OCI-LY1 (cell line): ENCODE measurements at regions not wholly inside any gene's neighbourhood (a gene's known extent, or its start where the extent isn't known, plus 50 kb on each side); places are given as distances from the start of the nearest gene placed in this dataset.

Experiments used
- H2AFZ ChIP-seq: fragments of 200-600 bp; sonication (generic), shearing (Covaris generic); 2 replicates; pipeline ENCODE4 v1.6.0; 2014; ENCODE audit warnings: antibody characterized with exemption, mild to moderate bottlenecking, low read length
- H3F3A ChIP-seq: fragments of 200-600 bp; sonication (generic), shearing (Covaris generic); 2 replicates; pipeline ENCODE4 v1.6.0; 2014; ENCODE audit warnings: mild to moderate bottlenecking, antibody characterized with exemption, low read length, moderate library complexity; ENCODE audit not compliant: insufficient read depth
- H3K27ac ChIP-seq: fragments of 200-600 bp; sonication (generic); 2 replicates; pipeline ENCODE4 v1.5.1; 2014; ENCODE audit warnings: low read length, mixed run types, mild to moderate bottlenecking, low read depth; ENCODE audit not compliant: poor library complexity, severe bottlenecking
- H3K27me3 ChIP-seq: fragments of 200-600 bp; sonication (generic); 2 replicates; pipeline ENCODE4 v1.6.0; 2014; ENCODE audit warnings: antibody characterized with exemption, mild to moderate bottlenecking, low read length, moderate library complexity; ENCODE audit not compliant: insufficient read depth
- H3K36me3 ChIP-seq: fragments of 200-600 bp; sonication (generic); 2 replicates; pipeline ENCODE4 v1.6.1; 2014; ENCODE audit warnings: mild to moderate bottlenecking, antibody characterized with exemption, low read length, moderate library complexity, mixed read lengths; ENCODE audit not compliant: insufficient read depth
- H3K4me1 ChIP-seq: fragments of 200-600 bp; sonication (generic); 2 replicates; pipeline ENCODE4 v1.5.1; 2014; ENCODE audit warnings: mild to moderate bottlenecking, low read length, moderate library complexity; ENCODE audit not compliant: insufficient read depth, severe bottlenecking
- H3K4me2 ChIP-seq: fragments of 200-600 bp; sonication (generic), shearing (Covaris generic); 2 replicates; pipeline ENCODE4 v1.6.1; 2014; ENCODE audit warnings: low read length
- H3K4me3 ChIP-seq: fragments of 200-600 bp; sonication (generic); 2 replicates; pipeline ENCODE4 v1.5.1; 2014; ENCODE audit warnings: low read length, low read depth, mild to moderate bottlenecking, mixed read lengths; ENCODE audit not compliant: poor library complexity, severe bottlenecking
- H3K79me2 ChIP-seq: fragments of 200-600 bp; shearing (Covaris generic); 2 replicates; pipeline ENCODE4 v1.6.1; 2016; ENCODE audit warnings: mixed run types, low read length, mixed read lengths; ENCODE audit not compliant: insufficient read depth
- H3K9ac ChIP-seq: fragments of 200-600 bp; sonication (generic), shearing (Covaris generic); 2 replicates; pipeline ENCODE4 v1.6.1; 2014; ENCODE audit warnings: mild to moderate bottlenecking, low read length, mixed read lengths
- H3K9me2 ChIP-seq: fragments of 200-600 bp; sonication (generic), shearing (Covaris generic); 2 replicates; pipeline ENCODE4 v1.6.1; 2014; ENCODE audit warnings: low read depth, mild to moderate bottlenecking, low read length, mixed read lengths
- H3K9me3 ChIP-seq: fragments of 200-600 bp; shearing (Covaris generic); 2 replicates; pipeline ENCODE4 v1.6.1; 2014; ENCODE audit warnings: low read length, mixed read lengths
- H4K20me1 ChIP-seq: fragments of 200-600 bp; sonication (generic), shearing (Covaris generic); 2 replicates; pipeline ENCODE4 v1.6.0; 2016; ENCODE audit warnings: mild to moderate bottlenecking, low read length; ENCODE audit not compliant: insufficient read depth
- CTCF ChIP-seq: fragments of 200-600 bp; sonication (generic), shearing (Covaris generic); IDR thresholded peaks from 2 replicates; pipeline ENCODE4 v1.5.1; 2017; ENCODE audit warnings: mild to moderate bottlenecking, antibody characterized with exemption, low read length, moderate library complexity, mixed read lengths
- EZH2 ChIP-seq: fragments of 200-600 bp; sonication (generic), shearing (Covaris generic); IDR thresholded peaks from 2 replicates; pipeline ENCODE4 v1.8.0; 2017; ENCODE audit warnings: borderline replicate concordance, mixed run types, mild to moderate bottlenecking, antibody characterized with exemption, low read length, moderate library complexity, mixed read lengths

- no peaks in the 10 kb centered on the region for H3K27me3 ChIP-seq
- H3K9ac ChIP-seq: no peak overlapping the region
- no peaks in the 10 kb centered on the region for H3K79me2 ChIP-seq
- H3K9me3 ChIP-seq: no peaks in the 10 kb centered on the region
- no peaks in the 10 kb centered on the region for H3K9me2 ChIP-seq
- TF ChIP-seq EZH2: no peak
- no peak for TF ChIP-seq CTCF
- no peak overlapping the region for H3K4me2 ChIP-seq
- H3K4me3 ChIP-seq: no peak overlapping the region
- H3K27ac ChIP-seq: no peak overlapping the region
- H4K20me1 ChIP-seq: no peaks in the 10 kb centered on the region
- no peaks in the 10 kb centered on the region for H3K36me3 ChIP-seq
- H3F3A ChIP-seq: no peaks in the 10 kb centered on the region
- H2AFZ ChIP-seq: no peak overlapping the region
- H3K4me1 ChIP-seq: no peaks in the 10 kb centered on the region
These were observed 101.5 kb upstream of the ANKRD1 start for GRCh38 chr10:91022390-91022789.

GRCh38 chr10:91022924-91023699, 102.2 kb upstream of the ANKRD1 start:
- Histone ChIP-seq H3F3A (no peaks in the 10 kb centered on the region), H4K20me1 (no peaks in the 10 kb centered on the region), H2AFZ (no peak overlapping the region), H3K9me2 (no peaks in the 10 kb centered on the region), H3K4me3 (no peak overlapping the region), H3K79me2 (no peaks in the 10 kb centered on the region), H3K36me3 (no peaks in the 10 kb centered on the region), H3K4me2 (no peak overlapping the region), H3K9ac (no peak overlapping the region), H3K27ac (no peak overlapping the region), H3K27me3 (no peaks in the 10 kb centered on the region), H3K4me1 (no peaks in the 10 kb centered on the region), H3K9me3 (no peaks in the 10 kb centered on the region)
- TF ChIP-seq EZH2 (no peak), CTCF (no peak)

GRCh38 chr10:91023700-91024398, 103.0 kb upstream of the ANKRD1 start:
- Histone ChIP-seq H3K79me2 (no peaks in the 10 kb centered on the region), H4K20me1 (no peaks in the 10 kb centered on the region), H3K4me1 (no peaks in the 10 kb centered on the region), H3K27ac (no peak overlapping the region), H3K9me3 (no peaks in the 10 kb centered on the region), H3F3A (no peaks in the 10 kb centered on the region), H3K9me2 (no peaks in the 10 kb centered on the region), H2AFZ (no peak overlapping the region), H3K9ac (no peak overlapping the region), H3K36me3 (no peaks in the 10 kb centered on the region), H3K27me3 (no peaks in the 10 kb centered on the region), H3K4me2 (no peak overlapping the region), H3K4me3 (no peak overlapping the region)
- TF ChIP-seq EZH2 (no peak), CTCF (no peak)
